ENCODE measurements at regions not wholly inside any gene's neighbourhood (a gene's known extent, or its start where the extent isn't known, plus 50 kb on each side); places are given as distances from the start of the nearest gene placed in this dataset.

DNA sequence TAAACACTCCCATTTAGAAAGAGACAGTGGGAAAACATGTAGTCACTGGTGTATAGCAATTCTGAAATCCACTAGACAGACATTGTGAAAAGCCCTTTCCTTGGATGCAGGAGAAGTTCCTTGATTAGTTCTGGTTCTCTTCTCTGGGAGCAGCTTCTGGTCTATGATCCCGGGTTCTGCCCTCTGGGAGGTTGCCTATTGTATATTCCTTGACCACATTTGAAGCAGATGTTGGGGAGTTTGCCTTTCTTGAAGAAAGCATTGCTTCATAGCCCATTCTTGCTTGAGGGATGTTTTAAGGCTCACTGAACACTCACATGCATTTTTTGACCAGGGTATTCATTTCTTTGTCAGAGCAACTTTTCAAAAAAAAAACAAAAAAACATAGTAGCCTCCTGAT, 211.9 kb downstream of the NDFIP2 start (continued):
- no peak for TF ChIP-seq ZNF114 (CRISPR knock-in tag; IDR thresholded peaks at IDR 0.05)
- no peak for TF ChIP-seq CREB1 (CRISPR knock-in tag; IDR thresholded peaks at IDR 0.05; ENCODE audit: low read depth)
- TF ChIP-seq ZNF331 (CRISPR knock-in tag; IDR thresholded peaks at IDR 0.05; ENCODE audit: low read depth) = no peak
- TF ChIP-seq POLR2AphosphoS5 (IDR thresholded peaks at IDR 0.05; ENCODE audit: low read depth) = no peak
- TF ChIP-seq NANOG (IDR thresholded peaks at IDR 0.05; ENCODE audit: borderline replicate concordance) = no peak
- TF ChIP-seq, protein P1, sequence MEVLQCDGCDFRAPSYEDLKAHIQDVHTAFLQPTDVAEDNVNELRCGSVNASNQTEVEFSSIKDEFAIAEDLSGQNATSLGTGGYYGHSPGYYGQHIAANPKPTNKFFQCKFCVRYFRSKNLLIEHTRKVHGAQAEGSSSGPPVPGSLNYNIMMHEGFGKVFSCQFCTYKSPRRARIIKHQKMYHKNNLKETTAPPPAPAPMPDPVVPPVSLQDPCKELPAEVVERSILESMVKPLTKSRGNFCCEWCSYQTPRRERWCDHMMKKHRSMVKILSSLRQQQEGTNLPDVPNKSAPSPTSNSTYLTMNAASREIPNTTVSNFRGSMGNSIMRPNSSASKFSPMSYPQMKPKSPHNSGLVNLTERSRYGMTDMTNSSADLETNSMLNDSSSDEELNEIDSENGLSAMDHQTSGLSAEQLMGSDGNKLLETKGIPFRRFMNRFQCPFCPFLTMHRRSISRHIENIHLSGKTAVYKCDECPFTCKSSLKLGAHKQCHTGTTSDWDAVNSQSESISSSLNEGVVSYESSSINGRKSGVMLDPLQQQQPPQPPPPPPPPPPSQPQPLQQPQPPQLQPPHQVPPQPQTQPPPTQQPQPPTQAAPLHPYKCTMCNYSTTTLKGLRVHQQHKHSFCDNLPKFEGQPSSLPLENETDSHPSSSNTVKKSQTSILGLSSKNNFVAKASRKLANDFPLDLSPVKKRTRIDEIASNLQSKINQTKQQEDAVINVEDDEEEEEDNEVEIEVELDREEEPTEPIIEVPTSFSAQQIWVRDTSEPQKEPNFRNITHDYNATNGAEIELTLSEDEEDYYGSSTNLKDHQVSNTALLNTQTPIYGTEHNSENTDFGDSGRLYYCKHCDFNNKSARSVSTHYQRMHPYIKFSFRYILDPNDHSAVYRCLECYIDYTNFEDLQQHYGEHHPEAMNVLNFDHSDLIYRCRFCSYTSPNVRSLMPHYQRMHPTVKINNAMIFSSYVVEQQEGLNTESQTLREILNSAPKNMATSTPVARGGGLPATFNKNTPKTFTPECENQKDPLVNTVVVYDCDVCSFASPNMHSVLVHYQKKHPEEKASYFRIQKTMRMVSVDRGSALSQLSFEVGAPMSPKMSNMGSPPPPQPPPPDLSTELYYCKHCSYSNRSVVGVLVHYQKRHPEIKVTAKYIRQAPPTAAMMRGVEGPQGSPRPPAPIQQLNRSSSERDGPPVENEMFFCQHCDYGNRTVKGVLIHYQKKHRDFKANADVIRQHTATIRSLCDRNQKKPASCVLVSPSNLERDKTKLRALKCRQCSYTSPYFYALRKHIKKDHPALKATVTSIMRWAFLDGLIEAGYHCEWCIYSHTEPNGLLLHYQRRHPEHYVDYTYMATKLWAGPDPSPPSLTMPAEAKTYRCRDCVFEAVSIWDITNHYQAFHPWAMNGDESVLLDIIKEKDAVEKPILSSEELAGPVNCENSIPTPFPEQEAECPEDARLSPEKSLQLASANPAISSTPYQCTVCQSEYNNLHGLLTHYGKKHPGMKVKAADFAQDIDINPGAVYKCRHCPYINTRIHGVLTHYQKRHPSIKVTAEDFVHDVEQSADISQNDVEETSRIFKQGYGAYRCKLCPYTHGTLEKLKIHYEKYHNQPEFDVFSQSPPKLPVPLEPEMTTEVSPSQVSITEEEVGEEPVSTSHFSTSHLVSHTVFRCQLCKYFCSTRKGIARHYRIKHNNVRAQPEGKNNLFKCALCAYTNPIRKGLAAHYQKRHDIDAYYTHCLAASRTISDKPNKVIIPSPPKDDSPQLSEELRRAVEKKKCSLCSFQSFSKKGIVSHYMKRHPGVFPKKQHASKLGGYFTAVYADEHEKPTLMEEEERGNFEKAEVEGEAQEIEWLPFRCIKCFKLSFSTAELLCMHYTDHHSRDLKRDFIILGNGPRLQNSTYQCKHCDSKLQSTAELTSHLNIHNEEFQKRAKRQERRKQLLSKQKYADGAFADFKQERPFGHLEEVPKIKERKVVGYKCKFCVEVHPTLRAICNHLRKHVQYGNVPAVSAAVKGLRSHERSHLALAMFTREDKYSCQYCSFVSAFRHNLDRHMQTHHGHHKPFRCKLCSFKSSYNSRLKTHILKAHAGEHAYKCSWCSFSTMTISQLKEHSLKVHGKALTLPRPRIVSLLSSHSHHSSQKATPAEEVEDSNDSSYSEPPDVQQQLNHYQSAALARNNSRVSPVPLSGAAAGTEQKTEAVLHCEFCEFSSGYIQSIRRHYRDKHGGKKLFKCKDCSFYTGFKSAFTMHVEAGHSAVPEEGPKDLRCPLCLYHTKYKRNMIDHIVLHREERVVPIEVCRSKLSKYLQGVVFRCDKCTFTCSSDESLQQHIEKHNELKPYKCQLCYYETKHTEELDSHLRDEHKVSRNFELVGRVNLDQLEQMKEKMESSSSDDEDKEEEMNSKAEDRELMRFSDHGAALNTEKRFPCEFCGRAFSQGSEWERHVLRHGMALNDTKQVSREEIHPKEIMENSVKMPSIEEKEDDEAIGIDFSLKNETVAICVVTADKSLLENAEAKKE (CRISPR knock-in tag; IDR thresholded peaks at IDR 0.05) = no peak

DNA sequence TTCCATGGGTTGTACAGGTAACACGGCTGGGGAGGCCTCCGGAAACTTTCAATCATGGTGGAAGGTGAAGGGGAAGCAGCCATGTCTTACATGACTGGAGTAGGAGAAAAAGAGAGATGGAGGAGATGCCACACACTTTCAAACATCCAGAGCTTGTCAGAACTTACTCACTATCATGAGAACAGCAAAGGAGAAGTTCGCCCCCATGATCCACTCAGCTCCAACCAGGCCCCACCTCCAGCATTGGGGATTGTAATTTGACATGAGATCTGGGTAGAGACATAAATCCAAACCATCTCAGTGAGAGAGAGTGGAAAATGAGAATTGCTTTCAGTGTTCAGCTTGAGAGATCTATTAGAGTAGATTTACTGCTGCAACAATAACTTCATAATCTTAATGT, 210.9 kb downstream of the NDFIP2 start:
- Histone ChIP-seq H3K4me1 (ENCODE audit: insufficient read depth) (no peaks in the 10 kb centered on the region), H3K4me2 (no peak overlapping the region), H3K9me2 (ENCODE audit: insufficient read depth) (no peaks in the 10 kb centered on the region), H3F3A (replicated peaks; ENCODE audit: low read depth) (no peaks in the 10 kb centered on the region), H3K36me3 (ENCODE audit: insufficient read depth) (no peaks in the 10 kb centered on the region), H3K79me2 (replicated peaks; ENCODE audit: insufficient read depth) (no peaks in the 10 kb centered on the region), H3K27me3 (ENCODE audit: insufficient read depth) (no peaks in the 10 kb centered on the region), H4K20me1 (replicated peaks; ENCODE audit: insufficient read depth) (no peaks in the 10 kb centered on the region), H3K4me3 (no peak overlapping the region), H2AFZ (no peak overlapping the region), H3K27ac (ENCODE audit: low read depth) (no peak overlapping the region)
- Mint-ChIP-seq H3K27ac (no peak overlapping the region), H3K4me1 (no peaks in the 10 kb centered on the region), H3K4me3 (no peak overlapping the region), H3K9me3 (no peaks in the 10 kb centered on the region), H3K27me3 (ENCODE audit: insufficient read depth, low read depth, poor library complexity) (peaks cover 2% of the 10 kb centered on the region), H3K36me3 (ENCODE audit: low read depth) (no peaks in the 10 kb centered on the region)
- ATAC-seq (no peak), DNase-seq (ENCODE audit: low spot score) (no peak)
- TF ChIP-seq EZH2phosphoT487 (IDR thresholded peaks at IDR 0.05; ENCODE audit: unreplicated experiment) = no peak
- TF ChIP-seq JUNB (IDR thresholded peaks at IDR 0.05; ENCODE audit: unreplicated experiment) = no peak
- TF ChIP-seq STAT1 (IDR thresholded peaks at IDR 0.05; ENCODE audit: unreplicated experiment) = no peak
- TF ChIP-seq ETS1 (IDR thresholded peaks at IDR 0.05) = no peak
- TF ChIP-seq POLR2AphosphoS5 (IDR thresholded peaks at IDR 0.05; ENCODE audit: low read depth) = no peak
- no peak for TF ChIP-seq ZNF331 (CRISPR knock-in tag; IDR thresholded peaks at IDR 0.05; ENCODE audit: low read depth)
- no peak for TF ChIP-seq NANOG (IDR thresholded peaks at IDR 0.05; ENCODE audit: borderline replicate concordance)
- no peak for TF ChIP-seq ZNF114 (CRISPR knock-in tag; IDR thresholded peaks at IDR 0.05)
- TF ChIP-seq CREB1 (CRISPR knock-in tag; IDR thresholded peaks at IDR 0.05; ENCODE audit: low read depth) = no peak
- no peak for TF ChIP-seq REST (IDR thresholded peaks at IDR 0.05; ENCODE audit: unreplicated experiment)
- no peak for TF ChIP-seq CTCF (conservative IDR thresholded peaks at IDR 0.05; ENCODE audit: low read depth in 2 of 2)
- TF ChIP-seq EZH2 (IDR thresholded peaks at IDR 0.05; ENCODE audit: low read depth, unreplicated experiment) = no peak

Data from GM23338 (cell line).